Prostate gland (tissue), 2 donors: ENCODE measurements at regions not wholly inside any gene's neighbourhood (a gene's known extent, or its start where the extent isn't known, plus 50 kb on each side); places are given as distances from the start of the nearest gene placed in this dataset.

ENCODE experiments used
- DNase-seq: peaks from one replicate; pipeline ENCODE4 v3.0.0-alpha.2; 2019; ENCODE audit warnings: low spot score
- H3K27ac ChIP-seq, 2 donors: fragments of 200-600 bp; sonication (generic); 2 replicates each; pipeline ENCODE4 v1.5.1; 2017 to 2019
- H3K27me3 ChIP-seq: fragments of 200-600 bp; sonication (generic); replicated peaks from 2 replicates; pipeline ENCODE4 v1.5.1; 2019; ENCODE audit not compliant: insufficient read depth
- H3K36me3 ChIP-seq, 2 donors: fragments of 200-600 bp; sonication (generic); 1 replicate in 1 of 2; 2 replicates in 1 of 2; pipeline versions ENCODE4 v1.5.1 to v1.8.1; 2017 to 2019
- H3K4me1 ChIP-seq: fragments of 200-600 bp; sonication (generic); replicated peaks from 2 replicates; pipeline ENCODE4 v1.5.1; 2019
- H3K4me3 ChIP-seq, 2 donors: fragments of 200-600 bp; sonication (generic); 2 replicates each; pipeline ENCODE4 v1.5.1; 2017 to 2019
- H3K9me3 ChIP-seq: fragments of 200-600 bp; sonication (generic); 2 replicates; pipeline ENCODE4 v1.5.1; 2017
- CTCF ChIP-seq, 4 experiments: fragments of 200-600 bp in 2 of 4; fragments of 450-650 bp in 2 of 4; sonication (generic) in 2 of 4; IDR thresholded peaks; 1 replicate in 3 of 4; 2 replicates in 1 of 4; pipeline ENCODE4 v1.5.1; 2016 to 2019; ENCODE audit warnings: antibody characterized with exemption in 4 of 4, mild to moderate bottlenecking in 2 of 4, moderate library complexity in 2 of 4
- POLR2A ChIP-seq: fragments of 450-650 bp; IDR thresholded peaks from one replicate; pipeline ENCODE4 v1.6.1; 2016; ENCODE audit warnings: antibody characterized with exemption, mild to moderate bottlenecking
- POLR2AphosphoS5 ChIP-seq: sonication (generic); formaldehyde crosslinking; IDR thresholded peaks from one replicate; pipeline ENCODE4 v1.6.1; 2017; ENCODE audit warnings: antibody characterized with exemption
- WGBS: methylation state at CpG from one replicate; pipeline ENCODE4 v1.1.5; 2018; 5-methylcytosine and 5-hydroxymethylcytosine counted together
- intact Hi-C: fragments of 100-400 bp; cut with DNase I; formaldehyde crosslinking; loops from one replicate; pipeline ENCODE4 v1.14.2; 2022

- no peak for DNase-seq
- TF ChIP-seq POLR2A, result no peak
- no peak for TF ChIP-seq CTCF (IDR thresholded peaks at IDR 0.05)
- TF ChIP-seq POLR2AphosphoS5, result no peak
- H3K27me3 ChIP-seq, result no peaks in the 10 kb centered on the region
- H3K9me3 ChIP-seq, result no peaks in the 10 kb centered on the region
- no peaks in the 10 kb centered on the region for H3K36me3 ChIP-seq
- H3K27ac ChIP-seq, result no peak overlapping the region
- no peak overlapping the region for H3K4me3 ChIP-seq
- intact Hi-C loops, result no loop called here
- WGBS, result 86% methylated on average over 2 of the region's 2 CpGs
- no peaks in the 10 kb centered on the region for H3K4me1 ChIP-seq
Measured at GRCh38 chr2:145198555-145198954, 678.6 kb upstream of the ZEB2 start.

- DNase-seq, result no peak
- WGBS, result 87% methylated on average over 3 of the region's 3 CpGs
- TF ChIP-seq POLR2A (no peak), CTCF (IDR thresholded peaks at IDR 0.05) (no peak), POLR2AphosphoS5 (no peak)
- Histone ChIP-seq H3K36me3 (no peaks in the 10 kb centered on the region), H3K27me3 (no peaks in the 10 kb centered on the region), H3K4me1 (no peaks in the 10 kb centered on the region), H3K27ac (no peak overlapping the region), H3K9me3 (no peaks in the 10 kb centered on the region), H3K4me3 (no peak overlapping the region)
- intact Hi-C loops, result no loop called here
Measured at GRCh38 chr2:145197944-145198343, 678.0 kb upstream of the ZEB2 start.

GRCh38 chr2:145194673-145195072, 674.8 kb upstream of the ZEB2 start:
- Histone ChIP-seq H3K4me3 (no peak overlapping the region), H3K27ac (no peak overlapping the region), H3K4me1 (no peaks in the 10 kb centered on the region), H3K36me3 (no peaks in the 10 kb centered on the region), H3K27me3 (no peaks in the 10 kb centered on the region), H3K9me3 (no peaks in the 10 kb centered on the region)
- 46% methylated on average over 2 of the region's 2 CpGs for WGBS
- TF ChIP-seq POLR2A (no peak), CTCF (IDR thresholded peaks at IDR 0.05) (no peak), POLR2AphosphoS5 (no peak)
- intact Hi-C loops, result no loop called here
- DNase-seq, result no peak

GRCh38 chr2:145190031-145190703, 670.2 kb upstream of the ZEB2 start:
- intact Hi-C loops, result no loop called here

More at GRCh38 chr2:145190031-145190703, 670.2 kb upstream of the ZEB2 start:
- H3K27me3 ChIP-seq, result no peaks in the 10 kb centered on the region
- no peaks in the 10 kb centered on the region for H3K4me1 ChIP-seq
- TF ChIP-seq CTCF (IDR thresholded peaks at IDR 0.05), result no peak
- no peak for TF ChIP-seq POLR2A
- TF ChIP-seq POLR2AphosphoS5, result no peak
- no peaks in the 10 kb centered on the region for H3K9me3 ChIP-seq
- 91% methylated on average over 7 of the region's 7 CpGs for WGBS
- H3K36me3 ChIP-seq, result no peaks in the 10 kb centered on the region
- no peak for DNase-seq
- no peak overlapping the region for H3K4me3 ChIP-seq
- no peak overlapping the region for H3K27ac ChIP-seq
